Stimulated activated CD8-positive, alpha-beta memory T cell treated with anti-CD3 and anti-CD28 coated beads, Interleukin-15, amount 100 ng/mL, for 48 hours (primary cell): ENCODE measurements at regions not wholly inside any gene's neighbourhood (a gene's known extent, or its start where the extent isn't known, plus 50 kb on each side); places are given as distances from the start of the nearest gene placed in this dataset.
"Not testable (repeated sequence)": the region's sequence is repeated elsewhere in the genome, so short reads cannot be mapped to it uniquely, and the experiment has no call there.

Experiments used
- DNase-seq, 2 donors: peaks; one replicate each; pipeline ENCODE4 v3.0.0-alpha.2; 2020; ENCODE audit warnings: low read depth in 2 of 2

DNA sequence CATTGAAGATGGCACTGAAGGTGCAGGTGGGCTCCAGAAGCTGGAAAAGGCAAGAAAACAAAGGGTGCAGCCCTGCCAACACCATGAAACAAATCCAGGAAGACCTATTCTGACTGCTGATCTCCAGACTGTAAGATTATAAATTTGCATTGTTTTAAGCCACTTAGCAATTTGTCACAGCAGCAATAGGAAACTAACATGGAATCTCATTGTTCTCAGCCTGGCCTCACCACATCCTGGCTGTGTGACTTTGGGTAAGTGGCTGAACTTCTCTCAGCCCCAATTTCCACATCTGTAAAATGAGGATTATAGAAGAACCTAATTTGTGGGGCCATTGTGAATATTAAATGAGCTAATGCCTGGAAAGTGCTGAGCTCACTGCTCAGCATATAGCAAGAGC, 160.4 kb upstream of the MAFB start:
- no peak for DNase-seq

DNA sequence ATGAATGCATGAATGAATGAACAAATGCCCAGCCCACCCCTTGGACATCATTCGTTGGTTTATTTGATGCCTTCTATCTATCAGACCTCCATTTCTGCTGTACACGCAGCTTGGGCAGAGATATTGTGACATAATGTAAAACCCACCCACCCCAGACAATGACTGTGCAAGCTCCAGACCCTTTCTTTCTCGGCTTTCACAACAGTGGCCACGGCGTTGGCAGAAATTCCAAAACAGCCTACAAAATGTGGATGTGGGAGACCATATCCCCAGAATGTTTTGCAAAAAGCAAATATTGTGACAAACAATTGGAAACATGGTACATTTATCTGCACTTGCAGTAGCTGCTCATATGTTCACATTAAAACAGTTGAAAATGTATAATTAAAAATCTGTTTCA, 162.0 kb upstream of the MAFB start:
- DNase-seq, result no peak

DNA sequence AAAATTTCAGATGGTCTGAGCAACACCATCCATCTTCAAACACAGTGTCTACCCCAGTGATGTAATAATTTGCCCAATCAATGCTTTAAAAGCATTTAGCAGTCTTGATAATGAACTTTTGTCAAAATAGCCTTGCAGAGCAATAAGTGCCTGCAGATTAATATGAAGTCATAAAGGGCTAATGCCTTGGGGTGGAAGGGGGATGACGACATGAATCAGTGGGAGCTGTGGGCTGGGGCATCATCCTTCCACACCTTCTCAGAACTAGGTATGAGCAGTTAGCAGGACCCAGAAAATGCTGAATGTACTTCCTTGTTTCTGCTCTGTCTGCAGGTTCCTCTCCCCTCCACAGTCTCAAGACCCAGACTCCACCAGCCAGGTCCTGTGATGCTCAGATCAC, 166.2 kb upstream of the MAFB start:
- DNase-seq, result no peak

DNA sequence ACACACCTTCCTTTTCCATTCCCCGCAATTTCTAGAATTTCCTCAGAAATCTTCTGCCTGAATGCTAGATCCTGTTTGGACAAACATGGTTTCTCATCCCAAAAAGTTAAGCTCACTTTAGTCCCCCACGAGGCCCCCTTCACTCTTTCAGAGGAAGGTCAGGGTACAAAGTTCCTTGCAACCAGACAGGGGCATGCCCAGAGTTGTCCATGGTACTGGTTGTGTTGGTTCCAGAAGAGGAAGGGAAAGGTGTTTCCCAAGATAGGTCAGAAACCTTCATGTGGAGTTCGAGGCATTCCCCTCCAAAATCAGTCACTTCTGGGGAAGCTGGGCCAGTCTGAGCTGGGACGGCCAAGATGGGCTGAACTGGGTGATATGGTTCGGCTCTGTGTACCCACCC, 167.6 kb upstream of the MAFB start:
- no peak for DNase-seq

DNA sequence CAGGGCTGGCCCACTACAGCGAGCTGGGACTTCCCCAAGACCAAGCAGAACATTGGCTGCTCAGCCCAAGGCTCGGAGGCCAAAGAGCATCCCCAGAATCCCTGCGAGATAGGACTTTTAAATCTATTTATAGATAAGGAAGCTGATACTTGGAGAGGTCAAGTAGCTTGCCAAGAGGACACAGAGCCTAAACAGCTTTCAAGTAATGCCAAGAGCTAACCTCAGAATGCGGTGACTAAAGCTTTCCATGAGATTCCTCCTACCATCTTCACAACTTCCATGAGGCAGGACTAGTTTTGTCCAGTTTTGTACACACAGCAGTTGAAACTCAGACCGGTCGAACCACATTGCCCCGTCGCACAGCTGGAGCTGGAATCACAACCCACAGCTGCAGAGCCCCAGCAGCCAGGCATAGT, 168.1 kb upstream of the TOP1 start:
- no peak for DNase-seq

DNA sequence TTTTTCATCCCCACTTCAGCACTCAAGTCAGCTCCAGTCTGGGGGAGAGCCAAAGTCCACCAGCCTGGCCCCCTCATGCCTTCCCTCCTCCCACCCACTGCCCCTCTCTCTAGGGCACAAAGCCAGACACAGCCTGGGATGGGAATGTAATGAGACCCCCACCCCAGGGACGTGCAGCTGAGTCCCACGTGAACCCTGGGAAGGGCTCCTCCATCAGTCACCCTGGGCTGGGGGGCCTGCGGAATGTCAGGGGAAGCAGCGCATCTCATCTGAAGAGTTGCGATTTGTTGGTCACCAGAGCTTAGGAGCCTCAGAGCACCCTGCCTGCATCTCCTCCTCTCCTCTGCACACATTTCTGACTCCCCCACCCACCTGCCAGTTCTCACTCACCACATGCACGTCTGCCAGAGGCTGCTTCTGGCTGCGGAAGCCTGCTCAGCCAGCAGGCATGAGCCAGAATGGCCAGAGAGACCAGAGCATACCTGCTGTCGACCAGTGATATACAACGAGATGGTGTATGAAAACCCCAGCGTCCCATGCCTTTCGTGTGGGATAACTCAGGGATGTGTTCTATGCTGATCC, 167.1 kb upstream of the TOP1 start:
- no peak for DNase-seq

DNA sequence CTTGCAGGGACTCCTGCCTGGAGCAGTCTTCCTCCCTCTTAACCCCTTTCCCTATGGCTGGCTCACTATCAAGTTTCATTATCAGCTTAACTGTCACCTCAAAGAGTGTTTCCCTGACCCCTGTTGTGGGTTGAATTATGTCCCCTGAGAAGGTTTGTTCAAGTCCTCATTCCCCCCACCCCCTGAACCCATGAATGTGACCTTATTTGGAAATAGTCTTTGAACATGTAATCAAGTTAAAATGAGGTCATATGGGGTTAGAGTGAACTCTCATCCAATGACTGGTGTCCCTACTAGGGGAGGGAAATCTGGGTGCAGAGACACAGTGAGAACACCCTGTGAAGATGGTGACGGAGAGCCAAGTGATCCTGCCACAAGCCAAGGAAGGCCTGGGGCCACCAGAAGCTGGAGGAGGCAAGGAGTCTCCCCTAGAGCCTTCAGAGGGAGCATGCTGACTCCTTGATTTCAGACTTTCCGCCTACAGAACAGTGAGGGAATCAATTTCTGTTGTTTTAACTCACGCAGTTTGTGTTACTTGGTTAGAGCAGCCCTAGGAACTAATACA, 165.2 kb upstream of the TOP1 start:
- DNase-seq, result no peak

DNA sequence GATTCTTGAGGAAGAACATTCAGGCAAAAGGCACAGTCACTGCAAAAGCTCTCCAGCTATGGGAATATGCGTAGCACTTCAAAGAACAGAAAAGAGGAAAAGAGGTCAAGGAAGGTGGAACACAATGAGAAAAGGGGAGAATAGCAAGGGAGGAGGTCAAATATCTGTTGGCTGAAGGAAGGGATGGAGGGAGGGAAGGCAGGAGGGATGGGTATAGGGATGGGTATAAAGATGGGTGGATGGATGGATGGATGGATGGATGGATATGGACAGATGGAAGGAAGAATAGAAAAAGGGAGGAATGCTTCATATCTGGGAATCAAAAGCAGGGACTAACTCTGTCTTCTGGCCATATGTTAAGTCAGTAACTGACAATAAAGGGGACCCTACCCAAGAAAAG, 164.2 kb upstream of the TOP1 start:
- no peak for DNase-seq

DNA sequence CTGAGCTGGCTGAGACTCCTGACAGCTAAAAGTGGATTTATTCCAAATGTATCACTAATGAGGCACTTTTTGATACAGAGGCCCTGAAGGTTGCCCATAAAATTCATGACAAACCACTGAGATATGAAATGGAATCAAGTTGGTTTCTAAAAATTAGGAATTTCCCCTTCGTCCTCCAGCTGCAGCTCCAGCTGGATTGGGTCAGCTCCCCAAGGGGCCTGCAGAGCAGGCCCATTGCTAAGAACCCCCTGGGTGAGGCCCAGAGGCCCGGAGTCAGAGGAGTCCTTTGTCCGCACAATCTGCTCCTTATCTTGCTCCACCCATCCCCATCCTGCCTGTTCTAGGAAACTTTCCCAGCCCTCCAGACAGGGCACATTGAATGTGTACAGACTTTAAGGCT, 163.5 kb upstream of the TOP1 start:
- no peak for DNase-seq

DNA sequence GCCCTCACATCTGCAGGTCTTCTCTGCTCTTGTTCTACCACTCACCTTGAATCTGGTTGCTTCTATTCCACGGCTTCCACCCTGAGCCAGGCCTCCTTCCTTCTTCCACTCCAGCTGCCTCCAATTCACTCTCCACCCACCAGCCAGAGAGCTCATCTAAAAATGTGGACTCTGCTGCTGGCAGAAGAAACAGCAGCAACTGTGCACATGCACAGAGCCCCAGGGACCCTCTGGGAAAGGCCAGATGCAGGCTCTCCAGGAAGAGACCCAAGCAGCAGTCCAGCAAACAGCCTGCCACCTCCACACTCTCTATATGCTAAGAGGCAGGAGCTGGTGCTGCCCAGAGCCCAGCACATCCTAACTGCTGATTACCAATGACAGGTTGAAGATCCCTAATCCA, 162.6 kb upstream of the TOP1 start:
- DNase-seq, result no peak

DNA sequence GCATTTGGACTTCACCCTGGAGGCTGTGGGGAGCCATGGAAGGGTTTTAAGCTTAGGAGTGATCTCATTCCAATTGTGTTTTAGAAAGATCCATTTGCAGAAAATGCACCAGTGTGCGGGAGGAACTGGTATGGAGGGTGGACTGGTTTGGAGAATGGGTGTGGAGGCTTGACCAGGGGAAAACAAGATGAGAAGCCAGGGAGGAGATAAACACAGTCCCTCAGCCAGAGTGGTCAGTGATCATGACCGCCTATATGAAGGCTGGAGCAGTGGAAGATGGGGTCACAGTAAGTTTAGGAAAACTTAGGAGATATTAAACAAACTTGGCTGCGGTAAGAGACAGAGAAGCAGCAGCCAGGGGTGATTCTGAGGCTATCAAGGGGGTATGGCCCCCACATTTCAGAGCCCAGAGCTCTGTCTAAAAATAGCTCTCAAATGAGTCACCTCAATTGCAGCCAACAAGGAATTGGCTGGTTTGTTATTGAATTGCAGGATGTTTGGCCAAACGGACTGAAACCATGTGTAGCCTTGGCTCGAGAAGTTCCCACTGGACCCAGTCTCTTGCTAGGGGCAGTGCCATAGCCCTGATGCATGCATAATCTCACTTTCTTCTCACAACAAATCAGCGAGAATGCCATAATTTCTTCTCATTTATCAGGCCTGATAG, 159.9 kb upstream of the TOP1 start:
- DNase-seq, result no peak

DNA sequence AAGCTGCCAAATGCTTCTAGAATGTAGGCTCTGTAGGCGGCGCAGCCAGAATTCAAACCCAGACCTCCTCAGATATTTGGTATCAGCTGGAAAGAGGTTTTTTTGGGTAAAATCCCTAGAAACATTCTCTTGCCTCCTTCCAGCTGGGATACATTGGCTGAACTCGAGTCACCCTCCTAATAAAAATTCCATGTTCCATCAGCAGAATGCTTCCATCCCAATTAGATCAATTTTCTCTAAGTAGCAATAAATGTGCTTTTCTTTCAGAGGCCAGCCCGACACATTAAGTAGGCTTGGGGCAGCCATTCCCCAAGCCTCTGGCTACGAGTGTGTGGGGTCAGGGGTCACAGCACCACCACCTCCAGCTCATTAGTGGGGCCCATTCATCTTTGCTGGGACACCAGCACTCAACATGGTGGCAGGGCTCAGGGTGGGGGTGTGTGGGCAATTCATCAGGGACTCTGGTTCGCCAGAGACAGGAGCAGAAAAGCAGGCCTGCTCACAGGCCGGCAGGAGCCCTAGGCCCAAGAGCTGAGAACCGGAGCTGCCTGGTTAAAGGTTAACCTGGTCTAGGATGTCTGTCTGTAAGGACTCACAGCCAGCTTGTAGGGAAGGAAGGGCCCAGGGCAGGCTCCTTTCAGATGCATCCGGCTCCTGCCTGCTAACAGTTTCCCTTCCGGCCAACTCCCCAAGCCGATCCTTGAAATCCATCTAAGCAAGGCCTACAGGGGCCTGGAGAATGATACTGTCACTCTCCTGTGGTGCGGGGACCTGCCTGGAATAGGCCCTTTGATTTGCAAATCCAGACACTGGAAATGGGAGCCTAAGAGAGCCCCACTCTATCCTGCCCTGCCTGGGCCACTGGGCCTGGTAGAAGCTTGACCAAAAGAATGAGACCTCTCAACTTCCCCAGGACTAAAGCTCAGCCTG, 159.1 kb upstream of the TOP1 start:
- no peak for DNase-seq

DNA sequence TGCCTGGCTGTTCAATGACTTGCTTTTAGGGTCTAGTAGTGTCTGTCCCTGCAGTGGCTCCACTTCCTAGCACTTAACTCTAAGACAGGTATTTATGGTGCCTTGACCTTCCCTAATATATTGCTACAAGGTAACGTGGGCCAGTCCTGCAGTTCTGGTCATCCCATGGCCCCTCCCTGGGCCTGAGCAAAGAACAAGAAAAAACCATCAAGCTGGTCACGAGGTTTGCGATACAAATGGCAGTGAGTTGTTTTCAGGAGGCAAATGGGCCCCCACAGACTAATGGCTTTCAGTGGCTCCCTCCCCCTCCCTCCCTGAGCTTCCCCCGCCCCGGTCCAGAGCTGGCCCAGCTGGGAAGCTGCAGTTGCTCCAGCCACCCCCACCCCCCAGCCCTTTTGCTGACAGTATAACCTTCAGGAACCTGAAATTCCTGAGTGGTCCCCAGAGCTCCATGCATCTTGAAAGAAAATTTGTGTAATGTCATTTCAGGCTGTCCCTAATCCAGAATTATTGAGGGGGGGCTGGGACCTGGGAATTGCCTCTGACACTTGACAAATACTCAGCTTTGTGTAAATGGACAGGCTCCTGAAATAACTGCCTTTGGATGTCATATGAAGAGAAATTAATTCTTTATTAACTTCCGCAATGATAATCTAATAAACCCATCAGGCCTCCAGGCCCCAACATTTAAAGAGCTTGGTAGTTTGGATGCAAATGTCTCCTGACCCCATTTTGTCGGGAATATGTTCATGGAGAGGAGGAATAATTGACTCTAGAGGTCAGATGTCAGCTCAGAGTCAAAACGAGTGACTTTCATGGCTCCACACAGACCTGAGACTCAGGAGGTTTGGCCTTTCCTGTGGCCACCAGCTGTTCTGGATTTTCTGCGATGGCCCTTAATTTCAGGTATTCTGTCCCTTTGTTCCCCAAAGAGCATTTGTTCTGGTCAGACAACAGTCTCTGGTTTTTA, 153.2 kb upstream of the TOP1 start:
- DNase-seq, result no peak

DNA sequence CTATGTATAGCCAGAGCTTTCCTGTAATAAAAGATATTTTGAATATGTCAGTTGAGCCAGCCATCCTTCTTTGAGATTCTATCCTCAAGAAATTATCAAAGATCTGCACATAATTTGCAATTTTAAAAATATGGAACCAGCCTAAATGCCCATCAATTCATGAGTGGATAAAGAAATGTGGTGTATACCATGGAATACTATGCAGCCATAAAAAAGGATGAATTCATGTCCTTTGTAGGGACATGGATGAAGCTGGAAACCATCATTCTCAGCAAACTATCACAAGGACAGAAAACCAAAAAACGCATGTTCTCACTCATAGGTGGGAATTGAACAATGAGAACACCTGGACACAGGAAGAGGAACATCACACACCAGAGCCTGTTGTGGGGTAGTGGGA, 150.5 kb upstream of the TOP1 start:
- DNase-seq, result not testable (repeated sequence)

DNA sequence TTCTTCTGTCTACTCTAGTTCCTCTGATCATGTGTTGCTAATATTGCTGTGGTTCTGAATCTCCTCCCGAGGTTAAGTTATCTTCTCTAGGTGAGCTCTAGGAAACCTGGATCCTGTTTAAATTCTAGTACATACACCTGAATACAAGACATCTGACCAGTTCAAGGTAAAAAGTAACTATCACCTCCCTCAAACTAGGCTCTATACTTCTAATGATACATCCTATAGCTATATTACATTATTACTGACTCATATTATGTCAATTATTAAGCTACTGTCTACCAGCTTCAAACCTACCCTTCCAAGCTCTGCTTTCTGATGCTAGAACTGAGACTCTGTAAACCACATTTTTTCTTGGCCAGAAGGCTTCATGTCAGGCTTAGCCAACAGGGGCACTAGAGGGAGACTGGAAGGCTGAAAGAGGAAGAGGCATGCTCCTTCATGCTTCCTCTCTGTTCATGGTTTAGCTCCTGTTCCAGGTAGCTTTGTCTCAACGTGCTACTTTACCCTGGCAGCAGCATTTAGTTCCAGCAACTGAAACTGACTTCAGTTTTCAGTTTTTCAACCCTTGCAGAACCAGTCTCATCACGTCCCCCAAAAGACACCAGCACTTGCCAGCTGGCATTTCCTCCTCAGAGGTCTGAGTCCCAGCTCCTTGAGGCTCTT, 148.4 kb upstream of the TOP1 start:
- no peak for DNase-seq

DNA sequence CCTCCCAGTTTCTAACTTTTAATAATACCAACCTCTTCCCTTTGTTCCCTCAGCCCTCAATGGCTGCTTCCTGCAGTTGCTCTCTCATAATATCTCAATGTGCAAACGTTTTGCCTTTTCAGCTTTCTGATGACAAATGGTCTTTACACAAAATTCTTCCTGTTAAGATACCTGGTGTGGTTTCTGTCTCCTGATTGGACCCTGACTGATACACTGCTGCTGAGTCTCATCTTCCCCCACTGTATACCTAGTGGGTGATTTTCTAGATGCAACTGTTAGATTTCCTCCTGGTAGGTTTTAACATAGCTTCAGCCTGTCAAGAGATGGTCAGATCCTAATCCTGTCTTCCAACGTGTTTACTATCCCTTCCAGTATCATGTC, 147.9 kb upstream of the TOP1 start:
- DNase-seq, result no peak

DNA sequence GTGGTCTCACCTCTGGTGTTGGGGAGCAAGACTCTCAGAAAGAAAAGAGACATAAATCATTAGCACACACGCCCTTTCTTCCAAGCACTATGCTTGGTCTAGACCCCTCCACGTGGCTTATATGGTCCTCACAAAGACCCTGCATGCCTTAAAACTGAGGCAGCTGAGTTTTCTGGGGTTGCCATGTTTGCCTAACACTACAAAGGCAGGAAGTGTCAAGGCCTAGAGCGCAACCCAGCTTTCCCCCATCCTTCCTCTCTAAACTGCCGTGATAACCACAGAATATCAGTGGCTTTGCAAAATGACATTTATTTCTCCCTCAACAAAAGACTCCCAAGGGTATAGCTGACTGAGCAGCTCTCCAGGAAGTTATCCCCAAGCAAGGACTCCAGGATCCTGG, 146.5 kb upstream of the TOP1 start:
- no peak for DNase-seq

DNA sequence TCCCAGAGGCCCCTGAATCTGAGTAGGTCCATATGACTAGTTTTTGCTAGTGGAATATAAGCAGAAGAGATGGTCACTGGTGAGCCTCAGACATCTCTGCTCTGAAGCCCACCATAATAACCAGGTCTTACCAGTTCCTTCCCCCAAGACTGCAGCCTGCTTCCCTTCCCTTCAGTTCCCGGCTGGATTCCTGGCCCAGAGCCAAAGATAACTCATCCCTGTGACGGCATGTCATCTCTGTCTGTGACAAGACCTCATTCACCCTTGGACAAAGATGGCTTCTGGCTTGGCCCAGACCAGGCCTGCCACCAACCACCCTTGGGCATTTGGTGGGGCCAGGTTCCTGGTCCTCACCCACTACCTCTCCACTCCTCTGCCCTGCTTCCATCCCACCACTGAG, 145.5 kb upstream of the TOP1 start:
- DNase-seq, result no peak

DNA sequence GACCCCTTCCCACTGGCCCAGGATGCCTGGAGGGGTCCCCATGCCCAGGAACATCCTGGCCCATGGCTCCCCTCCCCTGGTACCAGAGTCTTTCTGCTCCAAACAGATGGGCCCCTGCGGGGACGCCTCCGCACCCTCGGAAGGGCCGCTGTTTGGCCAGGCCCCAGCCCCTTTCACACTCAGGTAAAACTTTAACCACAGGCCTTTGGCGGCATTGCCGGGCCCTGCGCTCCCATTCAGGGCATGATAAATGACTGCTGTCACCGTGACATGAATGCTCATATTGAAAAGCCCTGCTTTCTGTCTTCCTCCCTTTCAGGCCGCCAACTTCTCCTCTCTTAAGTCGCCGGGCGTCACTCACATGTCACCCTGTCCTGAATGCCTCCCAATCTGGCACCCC, 141.5 kb upstream of the TOP1 start:
- no peak for DNase-seq

DNA sequence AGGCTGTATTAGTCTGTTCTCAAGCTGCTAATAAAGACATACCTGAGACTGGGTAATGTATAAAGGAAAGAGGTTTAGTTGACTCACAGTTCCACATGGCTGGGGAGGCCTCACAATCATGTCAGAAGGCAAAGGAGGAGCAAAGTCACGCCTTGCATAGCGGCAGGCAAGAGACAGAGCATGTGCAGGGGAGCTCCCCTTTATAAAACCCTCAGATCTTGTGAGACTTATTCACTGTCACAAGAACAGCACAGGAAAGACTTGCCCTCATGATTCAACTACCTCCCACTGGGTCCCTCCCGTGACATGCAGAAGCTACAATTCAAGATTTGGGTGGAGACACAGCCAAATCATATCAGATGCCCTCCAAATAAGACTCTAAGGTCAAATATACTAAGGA, 139.4 kb upstream of the TOP1 start:
- not testable (repeated sequence) for DNase-seq

DNA sequence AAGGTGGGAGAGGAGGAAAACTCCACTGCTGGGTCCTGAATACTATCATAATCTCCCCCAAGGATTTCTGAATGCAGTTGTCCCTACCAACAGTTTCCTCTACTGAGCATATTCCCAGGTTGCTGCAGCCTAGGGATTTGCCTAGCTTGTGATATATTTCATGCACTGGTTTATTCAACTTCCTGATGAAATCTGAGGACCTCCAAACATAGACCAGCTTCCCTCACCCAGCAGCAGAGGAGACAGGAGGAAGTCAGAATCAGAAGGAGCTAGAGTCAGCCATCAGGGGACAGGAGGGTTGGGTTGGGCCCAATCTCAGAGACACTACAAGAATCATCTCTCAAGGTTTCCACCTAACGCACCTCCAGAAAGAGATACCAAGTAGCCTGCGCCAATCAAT, 138.4 kb upstream of the TOP1 start:
- no peak for DNase-seq
